HG03097 (cell line): ENCODE measurements at regions not wholly inside any gene's neighbourhood (a gene's known extent, or its start where the extent isn't known, plus 50 kb on each side); places are given as distances from the start of the nearest gene placed in this dataset.

Experiments used
- ATAC-seq: cut with Tn5 transposase; IDR thresholded peaks from one replicate; pipeline ENCODE4 v1.9.1; 2021; ENCODE audit not compliant: unreplicated experiment, low FRiP score

DNA sequence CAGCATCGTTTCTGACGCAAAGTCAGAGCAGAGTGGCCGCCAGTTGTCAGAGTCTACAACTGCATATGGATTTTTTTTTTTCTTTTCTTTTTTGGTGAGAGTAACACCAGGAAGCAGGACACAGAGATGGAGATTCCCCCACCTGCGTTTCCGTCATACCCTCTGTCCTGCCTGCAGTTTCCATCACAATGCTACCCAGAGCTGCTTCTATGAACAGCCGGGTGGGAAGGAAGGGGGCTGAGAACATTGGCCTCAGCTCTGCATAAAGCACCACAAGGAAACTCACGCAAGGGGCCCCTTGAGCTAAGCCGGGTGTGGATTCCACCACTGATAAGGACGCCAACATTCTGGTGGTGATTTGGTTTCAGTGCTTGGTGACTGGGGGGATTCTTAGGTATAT, 183.5 kb upstream of the AFDN start:
- no peak for ATAC-seq

GRCh38 chr6:167643716-167644115, 183.0 kb upstream of the AFDN start:
- ATAC-seq: no peak

GRCh38 chr6:167644412-167645132, 182.1 kb upstream of the AFDN start:
- no peak for ATAC-seq

DNA sequence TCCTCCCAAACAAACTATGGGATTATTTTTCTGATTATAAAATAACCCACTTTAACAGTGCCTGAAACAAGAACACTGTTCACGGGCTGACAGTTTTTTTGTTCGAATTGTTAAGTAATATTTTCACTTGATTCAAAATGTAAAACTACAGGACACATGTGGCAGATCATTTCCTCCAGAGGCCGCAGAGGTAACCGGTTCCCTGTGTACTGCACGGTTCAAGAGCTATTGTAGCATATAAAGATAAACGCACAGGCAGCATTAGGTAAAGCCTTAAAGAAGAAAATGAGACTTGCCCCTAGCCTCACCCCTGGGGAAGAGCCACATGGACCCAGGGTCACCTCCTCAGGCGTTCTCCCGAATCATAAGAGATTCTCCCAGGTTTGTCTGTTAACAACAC, 181.3 kb upstream of the AFDN start:
- ATAC-seq: no peak

DNA sequence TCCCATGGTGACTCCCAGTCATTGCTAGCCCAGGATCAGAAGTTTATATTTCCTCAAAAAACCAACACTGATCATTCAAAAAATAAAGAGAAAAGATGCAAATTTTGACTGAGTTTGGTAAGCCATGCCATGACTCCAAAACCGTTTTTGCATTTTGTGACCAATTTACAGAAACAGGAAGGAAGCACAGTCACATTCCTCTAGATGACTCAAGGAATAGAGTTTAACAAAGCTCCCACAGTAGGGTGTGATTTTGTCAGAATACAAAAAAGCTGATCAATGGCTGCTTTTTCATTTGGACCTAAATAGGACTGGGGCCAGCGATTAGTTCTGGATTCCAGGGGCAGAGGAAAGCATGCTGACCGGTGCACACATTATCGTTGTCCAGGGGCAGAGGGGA, 179.4 kb upstream of the AFDN start:
- ATAC-seq: no peak

DNA sequence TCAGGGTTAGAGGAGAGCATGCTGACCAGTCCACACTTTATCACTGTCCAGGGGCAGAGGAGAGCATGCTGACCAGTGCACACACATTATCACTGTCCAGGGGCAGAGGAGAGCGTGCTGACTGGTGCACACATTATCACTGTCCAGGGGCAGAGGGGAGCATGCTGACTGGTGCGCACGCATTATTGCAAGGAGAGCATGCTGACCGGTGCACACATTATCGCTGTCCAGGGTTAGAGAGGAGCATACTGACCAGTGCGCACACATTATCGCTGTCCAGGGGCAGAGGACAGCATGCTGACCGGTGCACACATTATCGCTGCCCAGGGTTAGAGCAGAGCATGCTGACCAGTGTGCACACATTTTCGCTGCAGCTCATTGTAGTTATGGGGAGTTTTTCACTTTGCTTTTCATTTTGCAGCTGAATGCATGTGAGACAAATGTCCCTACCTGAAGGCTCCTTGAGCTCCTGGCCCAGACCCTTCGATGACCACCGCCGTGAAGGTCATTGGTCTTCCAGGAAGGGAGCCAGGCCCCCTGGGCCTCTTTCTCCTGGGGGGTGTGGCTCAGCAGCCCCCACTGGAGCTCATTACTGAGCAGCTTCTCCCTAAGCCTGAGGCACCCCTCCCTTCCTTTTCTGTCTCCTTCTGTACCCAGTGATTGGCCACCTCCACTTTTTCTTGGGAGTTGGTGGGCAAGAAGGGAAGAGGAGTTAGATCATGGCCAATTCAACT, 178.8 kb upstream of the AFDN start:
- ATAC-seq: no peak

DNA sequence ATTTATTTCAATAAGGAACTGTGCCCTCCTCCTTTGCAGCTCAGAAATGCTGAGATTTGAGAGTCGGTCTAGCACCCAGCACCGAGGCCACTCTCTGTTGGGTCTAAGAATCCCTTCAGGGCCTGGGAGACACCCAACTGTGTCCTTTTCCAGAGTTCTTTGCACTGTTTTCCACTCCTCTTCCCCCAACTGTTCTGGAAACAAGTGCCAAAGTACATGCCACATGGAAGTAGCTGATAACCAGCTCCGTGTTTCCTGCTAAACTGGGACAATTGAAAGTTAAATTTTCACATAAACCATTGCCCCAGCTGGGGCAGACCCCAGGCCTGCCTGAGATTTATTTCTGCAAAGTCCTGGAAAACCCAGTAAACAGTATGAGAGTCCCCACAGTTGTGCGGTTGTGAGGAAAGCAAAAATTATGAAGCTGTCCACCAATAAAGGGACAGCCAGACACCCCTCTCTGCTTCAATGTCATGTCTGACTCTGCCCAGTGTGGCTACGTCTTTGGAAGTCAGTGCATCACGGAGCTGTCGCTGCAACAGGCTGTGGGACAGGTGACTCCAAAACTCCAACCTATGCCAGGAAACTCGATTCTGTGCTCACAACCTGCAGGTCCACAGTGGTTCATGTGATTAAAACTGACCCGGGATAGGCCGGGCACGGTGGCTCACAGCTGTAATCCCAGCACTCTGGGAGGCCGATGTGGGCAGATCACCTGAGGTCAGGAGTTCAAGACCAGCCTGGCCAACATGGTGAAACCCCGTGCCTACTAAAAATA, 178.0 kb upstream of the AFDN start:
- ATAC-seq: no peak

DNA sequence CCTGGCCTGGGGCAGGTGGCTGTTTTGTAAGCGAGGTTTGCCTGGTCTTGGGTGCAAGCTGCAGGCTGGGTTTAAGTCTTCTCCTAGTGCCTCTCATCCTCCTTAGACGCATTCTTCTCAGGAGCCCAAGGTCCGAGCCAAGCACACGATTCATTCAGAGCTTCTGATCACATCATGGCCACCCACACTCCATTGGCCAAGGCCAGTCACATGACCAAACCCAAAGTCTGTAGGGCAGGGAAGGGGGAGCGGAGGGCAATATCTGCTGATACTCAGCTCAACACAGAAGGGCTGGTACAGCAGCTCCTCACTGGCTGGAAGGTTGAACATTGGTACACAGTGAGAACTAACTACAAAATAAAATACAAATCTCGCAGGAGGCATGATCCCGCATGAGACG, 177.2 kb upstream of the AFDN start:
- ATAC-seq: no peak

GRCh38 chr6:167650730-167651317, 175.9 kb upstream of the AFDN start:
- no peak for ATAC-seq

GRCh38 chr6:167651318-167652041, 175.2 kb upstream of the AFDN start:
- ATAC-seq: no peak

DNA sequence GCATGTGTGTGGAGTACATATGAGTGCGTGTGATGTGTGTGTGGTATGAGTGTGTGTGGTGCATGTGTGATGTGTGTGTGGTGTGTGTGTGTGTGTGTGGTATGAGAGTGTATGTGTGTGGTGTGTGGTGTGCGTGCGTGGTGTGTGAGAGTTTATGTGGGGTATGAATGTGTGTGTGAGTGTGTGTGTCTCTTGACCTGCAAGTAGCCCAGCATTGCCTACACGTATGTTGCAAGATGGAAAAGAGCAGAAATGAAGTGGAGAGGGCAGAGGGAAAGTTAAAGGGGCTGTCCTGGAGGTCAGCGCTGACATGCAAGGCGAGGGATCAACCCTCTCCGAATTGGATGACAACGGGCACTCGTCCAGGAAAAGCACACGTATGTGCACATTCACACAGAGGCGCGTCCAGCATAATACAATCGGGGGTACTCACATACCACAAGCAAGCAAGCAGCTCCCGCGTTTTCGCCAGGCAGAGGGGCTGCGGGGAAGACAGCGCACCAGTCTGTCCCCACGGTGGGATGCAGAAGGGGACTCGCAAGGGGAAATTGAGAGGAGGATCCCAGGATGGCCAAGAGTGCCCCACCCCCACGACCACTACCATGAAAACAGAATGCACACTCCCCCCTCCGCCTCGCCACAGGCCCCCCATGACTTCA, 174.5 kb upstream of the AFDN start:
- no peak for ATAC-seq

DNA sequence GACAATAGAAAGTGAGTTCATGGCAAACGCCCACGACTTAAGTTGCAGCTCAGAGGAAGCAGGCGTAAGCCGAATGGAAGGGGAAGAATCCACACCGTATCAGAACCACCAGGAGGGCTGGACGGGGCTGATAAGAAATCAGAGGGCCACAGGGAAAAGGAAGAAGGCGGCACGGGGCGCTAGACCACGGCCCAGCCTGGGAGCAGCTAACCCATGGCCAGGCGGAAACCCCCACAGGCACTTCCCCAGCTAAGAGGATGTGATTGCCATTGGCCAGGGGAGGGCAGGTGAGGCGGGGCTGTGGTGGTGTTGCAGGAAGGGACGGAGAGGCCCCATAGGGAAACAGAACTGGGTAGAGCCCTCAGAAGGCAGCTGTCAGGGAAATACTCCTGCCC, 174.0 kb upstream of the AFDN start:
- no peak for ATAC-seq

- no peak for ATAC-seq
These were observed 173.2 kb upstream of the AFDN start for GRCh38 chr6:167653561-167653960.

GRCh38 chr6:167654389-167654788, 172.3 kb upstream of the AFDN start:
- ATAC-seq: no peak

- ATAC-seq: no peak
These were observed 171.4 kb upstream of the AFDN start for GRCh38 chr6:167655174-167655821.

- ATAC-seq: no peak
These were observed 168.6 kb upstream of the AFDN start for GRCh38 chr6:167658106-167658505.

- no peak for ATAC-seq
These were observed 167.7 kb upstream of the AFDN start for GRCh38 chr6:167659046-167659445.

- ATAC-seq: no peak
These were observed 166.3 kb upstream of the AFDN start for GRCh38 chr6:167660424-167660823.

- no peak for ATAC-seq
These were observed 165.7 kb upstream of the AFDN start for GRCh38 chr6:167660944-167661551.
